Tibial nerve (tissue), 3 donors: ENCODE measurements at regions not wholly inside any gene's neighbourhood (a gene's known extent, or its start where the extent isn't known, plus 50 kb on each side); places are given as distances from the start of the nearest gene placed in this dataset.

Experiments
- POLR2A ChIP-seq, 2 donors: fragments of 450-650 bp; IDR thresholded peaks; one replicate each; pipeline ENCODE4 v1.6.1; 2017; ENCODE audit warnings: antibody characterized with exemption in 2 of 2, mild to moderate bottlenecking in 2 of 2, moderate library complexity in 2 of 2
- TF ChIP-seq, protein P1 (sequence below), 5 experiments: fragments of 200-600 bp in 3 of 5; fragments of 450-650 bp in 2 of 5; sonication (generic) in 3 of 5; IDR thresholded peaks; one replicate each; pipeline ENCODE4 v1.5.1; 2016 to 2019; ENCODE audit warnings: antibody characterized with exemption in 5 of 5, mild to moderate bottlenecking in 3 of 5, moderate library complexity in 2 of 5

- TF ChIP-seq, protein P1, sequence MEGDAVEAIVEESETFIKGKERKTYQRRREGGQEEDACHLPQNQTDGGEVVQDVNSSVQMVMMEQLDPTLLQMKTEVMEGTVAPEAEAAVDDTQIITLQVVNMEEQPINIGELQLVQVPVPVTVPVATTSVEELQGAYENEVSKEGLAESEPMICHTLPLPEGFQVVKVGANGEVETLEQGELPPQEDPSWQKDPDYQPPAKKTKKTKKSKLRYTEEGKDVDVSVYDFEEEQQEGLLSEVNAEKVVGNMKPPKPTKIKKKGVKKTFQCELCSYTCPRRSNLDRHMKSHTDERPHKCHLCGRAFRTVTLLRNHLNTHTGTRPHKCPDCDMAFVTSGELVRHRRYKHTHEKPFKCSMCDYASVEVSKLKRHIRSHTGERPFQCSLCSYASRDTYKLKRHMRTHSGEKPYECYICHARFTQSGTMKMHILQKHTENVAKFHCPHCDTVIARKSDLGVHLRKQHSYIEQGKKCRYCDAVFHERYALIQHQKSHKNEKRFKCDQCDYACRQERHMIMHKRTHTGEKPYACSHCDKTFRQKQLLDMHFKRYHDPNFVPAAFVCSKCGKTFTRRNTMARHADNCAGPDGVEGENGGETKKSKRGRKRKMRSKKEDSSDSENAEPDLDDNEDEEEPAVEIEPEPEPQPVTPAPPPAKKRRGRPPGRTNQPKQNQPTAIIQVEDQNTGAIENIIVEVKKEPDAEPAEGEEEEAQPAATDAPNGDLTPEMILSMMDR (IDR thresholded peaks at IDR 0.05) = no peak
- TF ChIP-seq POLR2A (IDR thresholded peaks at IDR 0.05) = no peak
Measured at GRCh38 chr2:20516291-20516645, 69.4 kb downstream of the RHOB start.
